Smooth muscle cell (in vitro differentiated cells): ENCODE measurements at regions not wholly inside any gene's neighbourhood (a gene's known extent, or its start where the extent isn't known, plus 50 kb on each side); places are given as distances from the start of the nearest gene placed in this dataset.

Source experiments
- DNase-seq: peaks from one replicate; lab custom pipeline; 2025; ENCODE audit not compliant: unreplicated experiment; lab: John Stamatoyannopoulos, UW
- H2AFZ ChIP-seq: fragments of 200-600 bp; sonication (generic); 2 replicates; pipeline ENCODE4 v1.6.0; 2016; ENCODE audit warnings: antibody characterized with exemption, low read depth, mild to moderate bottlenecking
- H3F3A ChIP-seq: fragments of 200-600 bp; sonication (generic); 2 replicates; pipeline ENCODE4 v1.6.0; 2017; ENCODE audit warnings: antibody characterized with exemption, low read depth
- H3K27ac ChIP-seq: fragments of 200-600 bp; sonication (generic); 2 replicates; pipeline ENCODE4 v1.5.1; 2016; ENCODE audit warnings: low read depth, mild to moderate bottlenecking
- H3K27me3 ChIP-seq: fragments of 200-600 bp; sonication (generic); 2 replicates; pipeline ENCODE4 v1.6.1; 2016; ENCODE audit warnings: low read depth, mild to moderate bottlenecking
- H3K36me3 ChIP-seq: fragments of 200-600 bp; sonication (generic); 2 replicates; pipeline ENCODE4 v1.5.1; 2016; ENCODE audit warnings: low read depth
- H3K4me1 ChIP-seq: fragments of 200-600 bp; sonication (generic); 2 replicates; pipeline ENCODE4 v1.5.1; 2016; ENCODE audit warnings: low read depth
- H3K4me2 ChIP-seq: fragments of 200-600 bp; sonication (generic); 2 replicates; pipeline ENCODE4 v1.6.0; 2016; ENCODE audit warnings: mild to moderate bottlenecking
- H3K4me3 ChIP-seq: fragments of 200-600 bp; sonication (generic); 2 replicates; pipeline ENCODE4 v1.5.1; 2016; ENCODE audit warnings: mild to moderate bottlenecking
- H3K79me2 ChIP-seq: fragments of 200-600 bp; sonication (generic); 2 replicates; pipeline ENCODE4 v1.6.0; 2016; ENCODE audit warnings: low read depth, mild to moderate bottlenecking
- H3K9ac ChIP-seq: fragments of 200-600 bp; sonication (generic); 2 replicates; pipeline ENCODE4 v1.6.0; 2016; ENCODE audit warnings: low read depth
- H3K9me3 ChIP-seq: fragments of 200-600 bp; sonication (generic); replicated peaks from 2 replicates; pipeline ENCODE4 v1.5.1; 2016; ENCODE audit warnings: low read depth
- H4K20me1 ChIP-seq: fragments of 200-600 bp; sonication (generic); 2 replicates; pipeline ENCODE4 v1.6.0; 2016; ENCODE audit warnings: low read depth
- WGBS: methylation state at CpG from one replicate; pipeline ENCODE4 v1.1.7; 2016; ENCODE audit warnings: low lambda C conversion rate; 5-methylcytosine and 5-hydroxymethylcytosine counted together
- TF ChIP-seq, protein P1 (sequence below): fragments of 200-600 bp; sonication (generic); IDR thresholded peaks from 2 replicates; pipeline ENCODE4 v1.5.1; 2017; ENCODE audit warnings: borderline replicate concordance, mild to moderate bottlenecking, antibody characterized with exemption; ENCODE audit not compliant: insufficient read depth, poor library complexity, severe bottlenecking

GRCh38 chr16:65263896-65264295 lies 142.0 kb upstream of the CDH11 start:
- Histone ChIP-seq H3K27me3 (no peaks in the 10 kb centered on the region), H3K4me2 (no peak overlapping the region), H3K4me3 (no peak overlapping the region), H3K9me3 (no peaks in the 10 kb centered on the region), H4K20me1 (peaks cover 98% of the 10 kb centered on the region), H3K79me2 (peaks cover 89% of the 10 kb centered on the region), H3K36me3 (peaks cover 16% of the 10 kb centered on the region), H3K4me1 (no peaks in the 10 kb centered on the region), H3K9ac (no peak overlapping the region), H3K27ac (no peak overlapping the region), H2AFZ (no peak overlapping the region), H3F3A (no peaks in the 10 kb centered on the region)
- WGBS, result 97% methylated on average over 1 of the region's 1 CpG
- DNase-seq, result no peak
- TF ChIP-seq, protein P1, sequence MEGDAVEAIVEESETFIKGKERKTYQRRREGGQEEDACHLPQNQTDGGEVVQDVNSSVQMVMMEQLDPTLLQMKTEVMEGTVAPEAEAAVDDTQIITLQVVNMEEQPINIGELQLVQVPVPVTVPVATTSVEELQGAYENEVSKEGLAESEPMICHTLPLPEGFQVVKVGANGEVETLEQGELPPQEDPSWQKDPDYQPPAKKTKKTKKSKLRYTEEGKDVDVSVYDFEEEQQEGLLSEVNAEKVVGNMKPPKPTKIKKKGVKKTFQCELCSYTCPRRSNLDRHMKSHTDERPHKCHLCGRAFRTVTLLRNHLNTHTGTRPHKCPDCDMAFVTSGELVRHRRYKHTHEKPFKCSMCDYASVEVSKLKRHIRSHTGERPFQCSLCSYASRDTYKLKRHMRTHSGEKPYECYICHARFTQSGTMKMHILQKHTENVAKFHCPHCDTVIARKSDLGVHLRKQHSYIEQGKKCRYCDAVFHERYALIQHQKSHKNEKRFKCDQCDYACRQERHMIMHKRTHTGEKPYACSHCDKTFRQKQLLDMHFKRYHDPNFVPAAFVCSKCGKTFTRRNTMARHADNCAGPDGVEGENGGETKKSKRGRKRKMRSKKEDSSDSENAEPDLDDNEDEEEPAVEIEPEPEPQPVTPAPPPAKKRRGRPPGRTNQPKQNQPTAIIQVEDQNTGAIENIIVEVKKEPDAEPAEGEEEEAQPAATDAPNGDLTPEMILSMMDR, result no peak

GRCh38 chr16:65260746-65261145 lies 138.9 kb upstream of the CDH11 start:
- TF ChIP-seq, protein P1, result no peak
- no peak for DNase-seq
- H3K4me1 ChIP-seq, result no peaks in the 10 kb centered on the region
- H3K79me2 ChIP-seq, result peaks cover 89% of the 10 kb centered on the region
- H3K4me2 ChIP-seq, result no peak overlapping the region
- 94% methylated on average over 1 of the region's 1 CpG for WGBS
- peaks cover 16% of the 10 kb centered on the region for H3K36me3 ChIP-seq
- no peak overlapping the region for H3K9ac ChIP-seq
- peaks cover 99% of the 10 kb centered on the region for H4K20me1 ChIP-seq
- H2AFZ ChIP-seq, result no peak overlapping the region
- H3F3A ChIP-seq, result no peaks in the 10 kb centered on the region
- H3K27me3 ChIP-seq, result no peaks in the 10 kb centered on the region
- no peaks in the 10 kb centered on the region for H3K9me3 ChIP-seq
- no peak overlapping the region for H3K4me3 ChIP-seq
- no peak overlapping the region for H3K27ac ChIP-seq

DNA sequence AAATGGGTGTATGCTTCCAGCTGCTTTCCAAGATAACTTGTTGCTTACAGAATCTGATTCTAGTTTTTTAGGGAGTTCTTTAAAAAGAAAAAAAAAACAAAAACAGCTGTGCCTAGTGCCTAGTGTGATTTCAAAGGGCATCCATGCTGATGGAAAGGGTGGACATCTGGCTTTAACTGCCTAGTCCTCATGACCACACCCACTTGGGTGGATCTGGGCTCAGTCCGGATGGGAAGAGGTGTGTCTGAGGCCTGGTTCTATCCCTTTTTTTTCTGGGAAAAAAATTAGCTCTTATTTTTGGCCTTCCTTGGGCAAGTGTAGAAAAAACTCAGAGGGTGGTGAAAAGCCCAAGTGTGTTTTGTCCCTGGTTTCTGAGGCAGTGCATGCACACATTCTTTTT lies 132.3 kb upstream of the CDH11 start:
- Histone ChIP-seq H3K4me2 (no peak overlapping the region), H3K4me3 (no peak overlapping the region), H3K4me1 (no peaks in the 10 kb centered on the region), H2AFZ (no peak overlapping the region), H3K36me3 (no peaks in the 10 kb centered on the region), H3K9me3 (no peaks in the 10 kb centered on the region), H3F3A (no peaks in the 10 kb centered on the region), H3K27ac (no peak overlapping the region), H4K20me1 (peaks cover 100% of the 10 kb centered on the region), H3K27me3 (no peaks in the 10 kb centered on the region), H3K79me2 (peaks cover 91% of the 10 kb centered on the region), H3K9ac (no peak overlapping the region)
- DNase-seq, result no peak
- 79% methylated on average over 1 of the region's 1 CpG for WGBS
- TF ChIP-seq, protein P1, result no peak

DNA sequence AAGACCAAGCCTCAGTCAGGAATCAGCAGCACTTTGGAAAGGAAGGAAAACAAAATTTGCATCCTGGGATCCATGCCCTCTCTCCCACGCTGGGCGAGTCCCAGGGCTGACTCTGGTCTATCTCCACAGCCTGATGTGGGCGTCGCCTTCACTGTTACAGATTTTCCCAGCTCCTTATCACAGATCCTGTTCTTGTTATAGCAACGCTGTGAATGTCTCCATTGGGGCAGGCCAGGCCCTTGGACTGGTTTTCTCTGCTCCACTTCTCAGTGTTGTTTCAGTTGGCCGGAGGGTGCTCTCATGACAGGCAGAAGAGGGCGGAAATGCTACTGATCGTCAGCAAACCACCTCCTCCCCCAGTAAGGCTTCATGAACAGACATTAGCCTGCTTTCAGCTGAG lies 127.9 kb upstream of the CDH11 start:
- no peaks in the 10 kb centered on the region for H3K36me3 ChIP-seq
- H3K27me3 ChIP-seq, result no peaks in the 10 kb centered on the region
- peak; percentile 22 for DNase-seq
- no peak overlapping the region for H3K4me3 ChIP-seq
- no peaks in the 10 kb centered on the region for H3K4me1 ChIP-seq
- peak overlapping the region; percentile 44 for H3K4me2 ChIP-seq
- H3K27ac ChIP-seq, result peak overlapping the region; percentile 69
- H3K79me2 ChIP-seq, result peaks cover 92% of the 10 kb centered on the region
- H4K20me1 ChIP-seq, result peaks cover 100% of the 10 kb centered on the region
- H3K9ac ChIP-seq, result peak overlapping the region; percentile 2
- no peaks in the 10 kb centered on the region for H3K9me3 ChIP-seq
- H3F3A ChIP-seq, result peaks cover 7% of the 10 kb centered on the region
- H2AFZ ChIP-seq, result no peak overlapping the region
- WGBS, result 11% methylated on average over 8 of the region's 8 CpGs
- TF ChIP-seq, protein P1, result no peak
